Endothelial cell of umbilical vein (primary cell): ENCODE measurements at regions not wholly inside any gene's neighbourhood (a gene's known extent, or its start where the extent isn't known, plus 50 kb on each side); places are given as distances from the start of the nearest gene placed in this dataset.

Experiments
- BruUV-seq: library from RNA; stranded (reverse); fragments of 400-500 nt; replicated peaks from 2 replicates; lab custom pipeline; 2021; lab: Mats Ljungman, UMichigan
- CTCF ChIA-PET: fragments of 300-600, 350-600 bp; sonication (Branson Sonifier 250); formaldehyde crosslinking; loops from one replicate; lab custom pipeline; 2021; ENCODE audit warnings: antibody characterized with exemption, inconsistent platforms; lab: Charles Lee
- POLR2A ChIA-PET: fragments of 300-600, 350-600 bp; sonication (Branson Sonifier 250); formaldehyde crosslinking; loops from one replicate; lab custom pipeline; 2021; ENCODE audit warnings: antibody characterized with exemption, inconsistent platforms; lab: Charles Lee
- DNase-seq: peaks from one replicate; pipeline ENCODE4 v3.0.0-alpha.2; 2011; ENCODE audit warnings: low read depth, low spot score
- FAIRE-seq: peaks from 2 replicates; lab custom pipeline; 2011; peaks lifted over from hg19 to GRCh38; lab: Jason Lieb, UNC
- H2AFZ ChIP-seq: 2 replicates; pipeline ENCODE4 v1.6.0; 2012; ENCODE audit warnings: low read depth, low read length, control low read depth, inconsistent platforms
- H3K27ac ChIP-seq: 2 replicates; pipeline ENCODE4 v1.5.1; 2011; ENCODE audit warnings: low read depth, mild to moderate bottlenecking, control low read depth, low read length, moderate library complexity; ENCODE audit not compliant: insufficient read depth
- H3K27me3 ChIP-seq, 2 experiments: 2 replicates each; pipeline versions ENCODE4 v1.6.0 to v1.6.1; 2011; ENCODE audit warnings: low read length in 2 of 2, mixed read lengths in 1 of 2; ENCODE audit not compliant: control insufficient read depth in 2 of 2, insufficient read depth in 2 of 2
- H3K36me3 ChIP-seq, 2 experiments: 2 replicates in 1 of 2; 3 replicates in 1 of 2; pipeline ENCODE4 v1.5.1; 2011; ENCODE audit warnings: low read length in 2 of 2, mild to moderate bottlenecking in 1 of 2, moderate library complexity in 1 of 2; ENCODE audit not compliant: control insufficient read depth in 2 of 2, insufficient read depth in 2 of 2; ENCODE audit errors: extremely low read depth in 1 of 2
- H3K4me1 ChIP-seq: 3 replicates; pipeline ENCODE4 v1.5.1; 2011; ENCODE audit warnings: mild to moderate bottlenecking, low read length; ENCODE audit not compliant: control insufficient read depth, insufficient read depth; ENCODE audit errors: extremely low read depth
- H3K4me2 ChIP-seq: 2 replicates; pipeline ENCODE4 v1.6.1; 2011; ENCODE audit warnings: low read length, control low read depth, mixed read lengths; ENCODE audit not compliant: insufficient read depth
- H3K4me3 ChIP-seq, 3 experiments: fragments of 200-600 bp in 1 of 3; sonication (generic), shearing (Covaris generic) in 1 of 3; replicated peaks in 1 of 3; 2 replicates each; pipeline ENCODE4 v1.5.1; 2011 to 2016; ENCODE audit warnings: control low read depth in 3 of 3, low read length in 3 of 3, mild to moderate bottlenecking in 2 of 3, inconsistent platforms in 1 of 3, low read depth in 1 of 3, moderate library complexity in 1 of 3; ENCODE audit not compliant: insufficient read depth in 1 of 3
- H3K79me2 ChIP-seq: 2 replicates; pipeline ENCODE4 v1.6.0; 2012; ENCODE audit warnings: low read length, inconsistent platforms; ENCODE audit not compliant: control insufficient read depth, insufficient read depth
- H3K9ac ChIP-seq: replicated peaks from 2 replicates; pipeline ENCODE3; 2011; ENCODE audit warnings: low read length, control low read depth; ENCODE audit not compliant: insufficient read depth; ENCODE audit errors: extremely low read depth
- H3K9me1 ChIP-seq: replicated peaks from 3 replicates; pipeline ENCODE4 v1.6.0; 2011; ENCODE audit warnings: mild to moderate bottlenecking, low read length; ENCODE audit not compliant: control insufficient read depth, insufficient read depth; ENCODE audit errors: extremely low read depth
- H3K9me3 ChIP-seq: replicated peaks from 2 replicates; pipeline ENCODE4 v1.5.1; 2012; ENCODE audit warnings: low read length, inconsistent platforms; ENCODE audit not compliant: control insufficient read depth, insufficient read depth
- H4K20me1 ChIP-seq: replicated peaks from 2 replicates; pipeline ENCODE3; 2011; ENCODE audit warnings: mild to moderate bottlenecking, low read length; ENCODE audit not compliant: control insufficient read depth, insufficient read depth; ENCODE audit errors: extremely low read depth
- EZH2 ChIP-seq: IDR thresholded peaks from 2 replicates; pipeline ENCODE4 v1.6.1; 2012; ENCODE audit warnings: borderline replicate concordance, low read depth, mild to moderate bottlenecking, moderate library complexity, low read length, inconsistent platforms; ENCODE audit not compliant: severe bottlenecking
- FOS ChIP-seq: IDR thresholded peaks from 2 replicates; pipeline ENCODE4 v1.6.1; 2011; ENCODE audit warnings: mild to moderate bottlenecking, low read length, moderate library complexity, borderline replicate concordance; ENCODE audit not compliant: insufficient read depth
- GATA2 ChIP-seq: IDR thresholded peaks from 2 replicates; pipeline ENCODE4 v1.7.0; 2011; ENCODE audit warnings: low read depth, mild to moderate bottlenecking, moderate library complexity, mixed read lengths, low read length; ENCODE audit not compliant: insufficient read length, insufficient read depth
- JUN ChIP-seq: IDR thresholded peaks from 2 replicates; pipeline ENCODE4 v1.6.1; 2011; ENCODE audit warnings: borderline replicate concordance, low read depth; ENCODE audit not compliant: insufficient read length, insufficient read depth
- MYC ChIP-seq: IDR thresholded peaks from one replicate; pipeline ENCODE4 v1.6.1; 2011; ENCODE audit warnings: mild to moderate bottlenecking, low read depth, low read length
- POLR2A ChIP-seq: IDR thresholded peaks from 2 replicates; pipeline ENCODE4 v1.6.1; 2012; ENCODE audit warnings: low read depth, mild to moderate bottlenecking, control low read depth, low read length
- POLR2AphosphoS5 ChIP-seq: IDR thresholded peaks from 2 replicates; pipeline ENCODE4 v1.6.1; 2012; ENCODE audit warnings: low read depth, mild to moderate bottlenecking, control low read depth, low read length, moderate library complexity; ENCODE audit not compliant: insufficient read depth
- dilution Hi-C: fragments of 300-500 bp; cut with MboI; formaldehyde crosslinking; loops from one replicate; pipeline ENCODE4 v1.15.0; 2019; ENCODE audit warnings: low sequenced_read_pairs; ENCODE audit not compliant: extremely low pct_ligation_motif_present
- intact Hi-C: fragments of 100-400 bp; cut with micrococcal nuclease; formaldehyde crosslinking; loops from one replicate; pipeline ENCODE4 v1.10.0; 2022

DNA sequence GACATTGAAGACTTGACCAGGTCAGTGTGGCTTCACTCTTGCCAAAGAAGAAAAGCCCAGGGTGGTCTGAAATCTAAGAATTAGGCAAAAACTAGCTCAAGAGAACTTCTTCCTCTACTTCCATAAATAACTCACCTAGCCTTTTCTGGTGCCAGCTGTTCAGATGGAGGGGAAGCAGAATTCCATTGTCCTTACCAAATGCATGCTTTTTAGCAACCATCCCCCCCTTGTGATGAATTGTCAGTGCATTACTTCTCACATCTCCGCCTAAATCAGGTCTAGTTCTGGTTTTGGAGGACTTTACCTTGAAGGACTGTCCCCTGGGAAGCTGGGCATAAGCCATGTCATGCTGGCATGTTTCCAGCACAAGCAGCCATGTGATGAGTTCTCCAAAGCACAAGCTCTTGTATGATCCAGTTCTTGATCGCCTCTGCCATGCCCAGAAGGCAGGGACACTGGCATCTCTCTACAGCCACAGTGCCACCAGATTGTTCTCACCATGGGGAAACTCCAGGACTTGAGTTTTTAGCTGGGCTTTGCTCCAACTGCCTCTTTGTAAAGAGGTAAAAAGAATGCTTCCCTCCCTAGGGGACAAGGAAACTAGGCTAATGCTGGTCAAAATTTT is 96.4 kb upstream of the IL12A start:
- CTCF ChIA-PET, result interaction anchor here (0.6 to 3.4 kb wide), 9 partner anchors 8 to 569 kb away, joined by 3 to 20 read pairs (median 3); partner anchors contain the start of gene IL12A
- intact Hi-C loops, result no loop called here
- dilution Hi-C loops, result no loop called here
- TF ChIP-seq FOS (no peak), POLR2AphosphoS5 (no peak), POLR2A (no peak), EZH2 (no peak)
- H3K4me1 ChIP-seq, result peaks cover 7% of the 10 kb centered on the region
- peaks cover 8% of the 10 kb centered on the region for H3K79me2 ChIP-seq
- DNase-seq (no peak), FAIRE-seq (no peak)
- no peaks in the 10 kb centered on the region for H3K27me3 ChIP-seq
- BruUV-seq, result no TSS peak
- no peaks in the 10 kb centered on the region for H3K9me1 ChIP-seq
- peaks cover 11 to 24% of the 10 kb centered on the region in 2 experiments for H3K36me3 ChIP-seq
- H4K20me1 ChIP-seq, result no peaks in the 10 kb centered on the region
- H3K4me3 ChIP-seq, result no peak overlapping the region
- no peak overlapping the region for H3K9ac ChIP-seq
- POLR2A ChIA-PET, result no interaction called here
- no peak overlapping the region for H3K4me2 ChIP-seq
- no peak overlapping the region for H3K27ac ChIP-seq
- no peak overlapping the region for H2AFZ ChIP-seq
- H3K9me3 ChIP-seq, result no peaks in the 10 kb centered on the region

DNA sequence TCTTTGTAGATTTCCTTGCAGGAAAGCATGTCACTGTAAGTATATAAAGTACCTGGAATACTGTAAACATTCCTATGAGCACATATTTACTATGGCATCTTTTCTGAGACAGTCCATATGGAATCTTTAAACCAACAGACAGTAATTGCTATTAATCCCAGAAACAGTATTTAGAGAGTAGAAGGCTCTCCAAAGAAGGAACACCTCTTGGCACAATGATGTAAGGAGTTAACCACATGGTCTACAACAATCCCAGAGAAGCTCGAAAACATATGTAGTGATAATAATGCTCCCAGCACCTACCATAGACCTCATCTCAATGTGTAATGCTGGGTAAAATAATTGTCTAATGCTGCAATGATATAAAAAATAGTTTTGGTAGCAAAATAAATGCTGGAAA is 95.8 kb upstream of the IL12A start:
- TF ChIP-seq EZH2 (no peak), MYC (no peak), POLR2A (no peak), JUN (no peak), GATA2 (no peak)
- ChIA-PET CTCF (interaction anchor here (0.6 to 3.4 kb wide), 5 partner anchors 8 to 569 kb away, joined by 3 to 20 read pairs (median 5); partner anchors contain the start of gene IL12A), POLR2A (no interaction called here)
- Histone ChIP-seq H3K9me1 (no peaks in the 10 kb centered on the region), H3K9ac (no peak overlapping the region), H2AFZ (no peak overlapping the region), H3K27me3 (no peaks in the 10 kb centered on the region), H3K36me3 (peaks cover 11 to 22% of the 10 kb centered on the region in 2 experiments), H4K20me1 (no peaks in the 10 kb centered on the region), H3K27ac (no peak overlapping the region), H3K4me1 (peaks cover 7% of the 10 kb centered on the region), H3K9me3 (no peaks in the 10 kb centered on the region), H3K4me3 (no peak overlapping the region), H3K79me2 (peaks cover 8% of the 10 kb centered on the region), H3K4me2 (no peak overlapping the region)
- DNase-seq (no peak), FAIRE-seq (no peak)
- no TSS peak for BruUV-seq
- dilution Hi-C loops, result no loop called here
- intact Hi-C loops, result no loop called here
